GM19025 (cell line): ENCODE measurements at regions not wholly inside any gene's neighbourhood (a gene's known extent, or its start where the extent isn't known, plus 50 kb on each side); places are given as distances from the start of the nearest gene placed in this dataset.
"Not testable (repeated sequence)": the region's sequence is repeated elsewhere in the genome, so short reads cannot be mapped to it uniquely, and the experiment has no call there.

Experiments
- ATAC-seq: cut with Tn5 transposase; IDR thresholded peaks from one replicate; pipeline ENCODE4 v1.9.1; 2021; ENCODE audit warnings: mild to moderate bottlenecking, low read depth, moderate library complexity; ENCODE audit not compliant: unreplicated experiment

DNA sequence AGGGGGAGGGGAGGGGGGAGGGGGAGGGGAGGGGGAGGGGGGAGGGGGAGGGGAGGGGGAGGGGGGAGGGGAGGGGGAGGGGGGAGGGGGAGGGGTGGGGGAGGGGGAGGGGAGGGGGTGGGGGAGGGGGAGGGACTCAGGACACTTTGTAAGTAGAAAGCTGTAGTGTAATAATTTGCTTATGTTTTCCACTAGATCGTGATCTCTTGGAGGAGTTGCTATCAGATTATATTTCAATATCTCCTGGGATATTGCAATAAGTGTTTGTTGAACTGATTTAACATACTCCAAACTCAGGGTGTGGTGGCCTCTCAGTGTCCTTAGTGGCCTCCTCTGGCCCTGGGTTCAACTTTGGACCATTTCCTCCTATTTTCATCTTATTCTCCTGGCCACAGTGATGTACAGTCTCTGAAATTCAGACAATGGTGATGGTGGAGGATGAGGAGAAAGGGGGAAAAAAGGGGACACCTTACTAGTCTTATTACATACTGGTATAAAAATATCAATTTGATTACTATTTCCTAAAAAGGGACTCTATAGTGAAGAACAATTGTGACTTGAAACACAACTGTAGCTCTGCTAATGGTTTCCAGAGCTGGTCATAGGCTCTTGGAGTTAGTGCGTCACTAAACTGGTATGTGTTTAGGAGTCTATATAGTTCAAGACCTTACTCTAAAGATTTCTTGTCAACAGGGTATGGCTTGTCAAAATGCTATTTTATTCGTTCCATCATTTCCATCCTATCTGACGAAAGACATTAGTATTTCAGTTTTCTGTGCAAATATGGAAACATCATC lies 89.6 kb downstream of the DDX1 start:
- no peak for ATAC-seq

DNA sequence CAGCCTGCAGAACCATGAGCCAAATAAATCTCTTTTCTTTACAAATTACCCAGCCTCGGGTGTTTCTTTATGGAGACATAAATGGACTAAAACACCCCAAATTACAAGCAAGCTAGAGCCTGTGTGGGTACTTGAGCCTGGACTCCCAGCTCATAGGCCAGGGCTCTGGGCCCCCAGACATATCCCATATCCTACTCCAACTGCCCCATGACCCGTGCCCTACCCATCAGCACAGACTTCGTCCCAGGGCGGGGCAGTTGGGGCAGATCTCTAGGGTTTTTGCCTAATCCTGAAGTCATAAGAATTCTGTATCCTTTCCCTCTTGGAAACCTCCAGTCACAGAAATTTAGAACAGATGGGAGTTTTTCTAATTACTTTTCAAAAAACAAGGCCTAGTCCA lies 90.7 kb downstream of the DDX1 start:
- no peak for ATAC-seq

DNA sequence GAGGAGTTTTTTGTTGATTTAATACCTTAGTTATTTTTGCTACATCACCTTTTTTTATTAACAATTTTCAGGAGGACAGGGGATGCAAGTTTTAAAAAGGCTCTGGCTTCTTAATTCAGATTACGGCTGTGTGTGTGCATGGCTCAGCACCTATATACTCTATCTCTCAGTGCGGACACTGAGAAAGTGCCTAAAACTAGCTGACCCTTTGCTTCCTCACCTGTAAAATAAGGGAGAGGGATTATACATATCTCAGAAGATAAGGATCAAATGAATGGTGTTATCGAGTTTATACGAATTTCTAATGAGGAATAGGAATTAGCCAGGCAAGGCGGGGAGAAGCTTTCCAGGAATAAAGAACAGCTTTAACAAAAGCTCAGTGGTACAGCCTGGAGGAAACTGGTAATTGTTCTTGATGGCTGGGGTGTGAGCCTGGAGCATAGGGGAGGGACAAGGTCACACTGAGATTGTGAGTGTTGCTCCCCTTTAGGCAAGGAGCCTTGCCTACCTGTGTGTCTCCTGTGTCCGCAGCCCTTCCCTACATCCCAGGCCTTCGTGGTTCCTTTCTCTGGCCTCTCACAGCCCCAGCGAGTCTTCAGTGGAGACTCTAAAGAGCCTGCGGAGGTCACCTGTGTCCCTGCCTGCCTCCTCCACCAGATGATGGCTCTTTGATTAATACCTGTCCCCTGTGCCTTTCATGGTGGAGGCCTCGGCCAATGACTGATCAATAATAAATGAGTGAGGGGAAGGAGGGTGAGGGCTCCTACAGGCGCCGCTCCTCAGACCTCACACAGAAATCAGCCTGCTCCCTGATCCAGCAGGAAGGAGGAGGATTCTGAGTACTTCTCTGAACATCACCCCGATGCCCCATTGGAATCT lies 92.7 kb downstream of the DDX1 start:
- no peak for ATAC-seq

DNA sequence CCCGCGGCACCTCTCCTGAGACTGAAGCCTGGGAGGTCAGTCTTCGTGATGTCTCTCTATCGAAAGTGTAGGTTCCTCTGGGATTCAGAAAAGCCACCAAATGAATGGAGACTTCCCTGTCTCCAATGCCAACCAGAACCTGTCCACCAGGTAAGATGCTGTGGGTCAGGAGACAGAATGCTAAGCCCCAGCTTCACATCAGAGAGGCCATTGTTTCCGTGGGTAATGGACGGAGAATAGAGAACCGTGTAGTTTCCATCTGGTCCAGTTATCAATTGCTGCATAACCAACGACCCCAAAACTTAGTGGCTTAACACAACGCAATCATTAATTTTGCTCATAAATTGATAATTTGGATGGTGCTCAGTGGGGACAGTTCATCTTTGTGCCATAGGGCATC lies 93.5 kb downstream of the DDX1 start:
- ATAC-seq: no peak

DNA sequence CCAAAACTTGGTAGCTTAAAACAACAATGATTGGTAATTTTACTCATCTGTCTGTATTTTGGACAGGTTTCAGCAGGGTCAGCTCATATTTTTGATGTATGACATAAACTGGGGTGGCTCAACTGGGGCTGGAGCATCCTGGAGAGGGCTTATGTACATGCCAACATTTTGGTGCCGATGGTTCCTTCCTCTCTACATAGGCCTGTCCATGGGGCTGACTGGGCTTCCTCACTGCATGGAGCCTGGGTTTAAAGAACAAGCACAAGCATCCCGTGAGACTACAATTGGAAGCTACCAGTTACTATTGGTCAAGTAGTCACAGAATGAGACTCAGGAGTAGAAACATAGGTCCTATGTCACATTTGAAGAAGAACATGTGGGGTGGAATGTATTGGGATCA lies 95.0 kb downstream of the DDX1 start:
- ATAC-seq: no peak

DNA sequence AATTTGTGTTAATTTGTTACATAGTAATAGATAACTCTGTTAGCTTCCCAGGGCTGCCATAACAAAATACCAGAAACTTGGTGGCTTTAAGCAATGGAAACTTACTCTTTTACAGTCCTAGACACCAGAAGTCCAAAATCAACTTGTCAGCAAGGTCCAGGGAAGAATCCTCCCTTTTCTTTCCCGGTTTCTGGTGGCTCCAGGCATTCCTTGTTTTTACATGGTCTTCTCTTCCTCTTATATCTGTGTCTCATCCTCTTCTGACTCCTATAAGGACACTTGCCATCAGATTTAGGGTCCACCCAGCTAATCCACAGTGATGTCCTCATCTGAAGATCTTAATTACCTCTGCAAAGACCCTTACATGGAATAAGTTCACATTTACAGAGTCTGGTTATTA lies 95.6 kb downstream of the DDX1 start:
- no peak for ATAC-seq

DNA sequence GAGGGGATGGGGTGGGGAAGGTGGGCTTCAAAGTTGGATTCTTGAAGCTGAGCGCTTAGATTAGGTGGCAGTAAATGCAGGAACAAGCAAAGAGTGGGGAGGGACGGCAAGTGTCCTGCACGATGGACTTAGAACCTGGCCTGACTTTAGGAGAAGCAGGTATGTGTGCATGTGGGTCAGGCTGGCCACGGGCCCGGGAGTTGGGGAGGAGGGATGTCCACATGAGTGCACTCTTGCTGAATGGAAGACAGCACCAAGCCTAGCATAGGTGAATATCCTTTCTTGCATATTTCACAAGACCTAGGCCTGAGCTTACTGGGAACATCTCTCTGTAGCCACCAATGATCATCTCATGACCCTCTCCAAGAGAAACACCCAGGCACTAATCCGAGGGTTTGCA lies 96.1 kb downstream of the DDX1 start:
- no peak for ATAC-seq

DNA sequence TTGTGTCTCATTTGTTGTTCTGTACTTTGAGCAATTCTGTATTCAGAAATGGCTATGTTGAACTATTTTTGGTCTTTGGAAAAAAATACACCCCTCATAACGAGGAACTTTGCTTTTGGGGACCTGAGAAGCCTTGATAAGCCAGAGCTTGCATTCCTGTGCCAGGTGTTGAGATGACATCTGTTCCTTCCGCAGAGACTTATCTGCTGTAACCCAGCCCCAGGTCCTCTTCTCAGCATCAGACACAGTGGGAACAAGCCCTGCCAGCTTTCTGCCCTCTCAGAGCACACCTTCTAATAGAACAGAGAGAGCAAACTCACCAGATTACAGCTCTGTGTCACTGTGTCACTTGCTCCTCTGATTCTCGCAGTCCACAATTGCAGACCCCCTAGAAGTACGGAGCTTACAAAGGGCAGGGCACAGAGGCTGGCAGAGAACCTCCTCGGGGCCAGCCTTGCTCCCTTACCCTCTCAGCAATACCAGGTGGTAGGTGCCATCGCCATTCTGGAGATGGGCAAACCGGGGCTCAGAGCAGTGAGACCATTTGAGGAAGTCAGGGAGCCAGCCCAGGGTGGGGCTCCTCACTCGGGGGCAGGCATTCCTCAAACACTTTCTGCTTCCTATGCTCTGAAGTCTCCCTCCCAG lies 97.4 kb downstream of the DDX1 start:
- ATAC-seq: no peak

DNA sequence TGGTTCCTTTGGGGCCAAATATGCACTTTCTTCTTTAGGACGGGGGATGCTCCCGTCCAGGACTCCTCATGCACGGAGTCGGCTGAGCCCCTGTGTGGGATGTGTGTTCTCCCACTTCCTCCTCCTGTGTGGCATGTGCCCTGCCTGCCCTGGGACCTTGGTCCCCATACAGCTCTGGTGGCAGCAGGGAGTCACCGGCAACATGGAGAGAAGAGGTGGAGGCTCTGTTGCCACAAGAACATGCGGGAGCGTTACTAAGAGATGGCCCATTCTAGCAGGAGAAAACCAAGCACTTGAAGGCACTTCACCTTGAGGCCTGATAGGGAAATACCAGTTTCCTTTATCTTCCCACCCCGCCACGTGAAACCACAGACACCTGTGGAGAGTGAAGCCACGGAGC lies 98.0 kb downstream of the DDX1 start:
- no peak for ATAC-seq

DNA sequence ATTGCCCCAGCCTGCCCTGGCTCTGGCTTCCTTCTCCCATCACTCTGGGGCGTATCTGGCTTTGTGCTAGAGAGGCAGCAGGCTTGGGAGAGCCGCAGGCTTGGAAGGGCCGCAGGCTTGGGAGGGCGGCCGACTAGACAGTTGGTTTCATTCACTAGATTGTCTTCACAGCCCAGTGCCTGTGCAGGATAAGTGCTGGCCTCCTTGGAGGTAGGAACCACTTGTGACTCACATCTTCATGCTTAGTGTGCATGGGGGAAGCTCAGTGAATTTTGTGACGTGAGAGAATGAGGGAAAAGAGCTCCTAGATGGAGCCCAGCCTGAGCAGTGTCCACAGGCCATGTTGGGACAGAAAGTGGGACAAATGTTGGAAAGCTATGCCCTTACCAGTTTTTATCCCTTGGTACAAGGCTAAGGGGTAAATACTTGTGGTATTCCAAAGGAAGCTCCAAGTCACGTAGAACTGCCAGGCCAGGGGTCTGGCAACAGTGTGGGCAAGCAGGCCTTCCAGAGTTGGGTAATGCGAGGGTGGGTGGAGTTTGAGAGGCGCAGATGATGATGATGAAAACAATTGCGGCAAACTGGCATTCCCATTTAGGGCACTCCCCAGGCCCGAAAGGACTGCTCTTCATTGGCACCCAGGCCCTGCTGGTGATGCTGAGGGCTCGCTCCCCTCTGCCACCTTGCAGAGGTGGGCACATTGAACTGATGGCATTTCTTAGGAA lies 100.1 kb downstream of the DDX1 start:
- ATAC-seq: no peak

DNA sequence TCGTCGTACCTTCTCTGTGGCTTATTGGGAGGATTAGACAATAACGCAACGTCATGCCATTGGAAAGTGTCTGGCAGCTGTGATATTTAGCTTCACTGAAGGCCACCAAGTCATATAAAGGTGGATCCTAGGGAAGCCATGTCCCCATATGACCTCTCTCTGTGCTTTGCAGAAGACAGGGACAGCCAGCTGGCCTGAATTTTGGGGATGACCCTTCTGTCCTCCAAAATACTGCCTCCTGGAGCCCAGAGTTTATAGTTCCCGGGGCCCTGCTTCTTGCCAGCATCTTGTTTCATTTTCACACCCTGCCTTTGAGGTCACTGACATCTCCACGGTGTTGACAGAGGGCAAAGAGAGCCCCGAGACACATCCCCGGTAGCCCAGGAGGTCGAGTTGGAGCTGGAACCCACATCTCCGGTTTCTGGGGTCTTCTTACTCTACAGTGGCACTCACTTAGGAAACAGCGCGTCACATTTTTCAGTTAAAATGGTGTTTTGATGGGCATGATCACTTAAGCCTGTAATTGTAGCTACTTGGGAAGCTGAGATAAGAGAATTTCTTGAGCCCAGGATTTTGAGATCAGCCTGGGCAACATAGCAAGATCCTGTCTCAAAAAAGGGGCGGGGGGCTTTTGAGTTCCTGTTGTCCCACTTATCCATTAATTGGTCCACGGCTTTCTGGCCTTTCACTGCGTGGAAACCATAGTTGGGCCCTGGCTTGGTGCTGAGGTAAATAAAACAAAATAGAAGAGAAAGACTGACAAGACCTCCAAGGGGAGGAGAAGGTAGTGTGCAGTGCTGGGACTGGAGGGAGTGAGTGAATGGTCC lies 101.1 kb downstream of the DDX1 start:
- ATAC-seq: no peak

DNA sequence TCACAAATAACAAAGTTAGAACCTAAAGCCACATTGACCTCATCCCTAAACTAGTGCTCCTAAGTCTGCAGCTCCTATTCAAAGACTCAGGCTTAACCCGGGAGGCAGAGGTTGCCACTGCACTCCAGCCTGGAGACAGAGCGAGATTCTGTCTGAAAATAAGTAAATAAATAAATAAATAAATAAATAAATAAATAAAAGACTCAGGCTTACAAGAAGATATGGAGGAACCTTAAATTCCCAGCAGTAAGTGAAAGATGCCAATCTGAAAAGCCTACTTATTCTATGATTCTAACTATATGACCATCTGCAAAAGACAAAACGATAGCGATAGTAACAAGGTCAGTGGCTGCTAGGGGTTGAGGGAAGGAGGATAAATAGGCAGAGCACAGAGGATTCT lies 101.7 kb downstream of the DDX1 start:
- ATAC-seq: no peak

DNA sequence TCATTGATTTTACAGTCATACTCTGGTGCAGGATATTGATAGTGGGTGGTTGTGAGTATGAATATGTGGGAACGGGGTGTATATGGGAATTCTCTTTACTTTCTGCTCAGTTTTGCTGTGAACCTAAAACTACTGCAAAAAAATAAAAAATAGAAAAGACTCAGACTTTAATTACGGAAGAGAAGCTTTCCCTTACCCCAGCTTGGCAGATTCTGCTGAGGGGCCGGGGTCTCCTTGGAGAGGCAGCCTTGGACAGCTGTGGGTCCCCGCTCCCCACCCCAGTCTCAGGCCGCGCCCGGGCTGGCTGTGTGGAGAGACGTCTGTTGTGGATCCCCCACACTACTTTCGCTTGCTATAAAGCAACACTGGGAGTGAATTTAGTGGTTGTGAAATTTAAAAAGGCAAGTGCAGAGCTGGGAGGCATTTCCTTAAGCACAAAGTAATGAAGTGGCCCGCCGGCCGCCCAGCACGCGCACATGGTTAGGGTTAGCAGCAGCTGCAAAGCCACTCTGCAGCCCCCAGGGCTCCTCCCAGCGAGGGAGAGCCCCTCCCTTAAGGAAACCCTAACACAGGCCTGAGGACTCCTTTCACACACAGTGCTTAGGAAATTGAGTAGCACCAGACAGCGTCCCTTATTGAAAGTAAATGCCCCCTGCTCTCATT lies 102.4 kb downstream of the DDX1 start:
- ATAC-seq: no peak

DNA sequence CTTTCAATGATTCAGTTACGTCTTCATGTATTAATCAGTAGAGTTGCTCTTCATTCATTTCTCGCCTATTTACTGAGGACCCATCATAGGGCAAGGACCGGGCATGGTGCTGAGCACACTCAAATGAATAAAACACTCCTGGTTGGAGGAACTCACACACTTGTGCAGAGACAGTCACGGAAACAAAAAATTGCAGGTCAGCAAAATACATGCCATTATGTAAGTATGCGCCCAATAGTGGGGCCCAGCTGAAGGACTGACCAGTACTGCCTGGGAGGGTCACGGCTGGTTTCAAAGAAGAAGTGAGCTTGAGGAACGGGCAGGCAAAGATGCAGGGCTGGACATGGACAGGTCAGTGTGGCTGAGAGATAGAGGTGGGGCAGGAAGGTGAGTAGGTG lies 102.9 kb downstream of the DDX1 start:
- no peak for ATAC-seq

DNA sequence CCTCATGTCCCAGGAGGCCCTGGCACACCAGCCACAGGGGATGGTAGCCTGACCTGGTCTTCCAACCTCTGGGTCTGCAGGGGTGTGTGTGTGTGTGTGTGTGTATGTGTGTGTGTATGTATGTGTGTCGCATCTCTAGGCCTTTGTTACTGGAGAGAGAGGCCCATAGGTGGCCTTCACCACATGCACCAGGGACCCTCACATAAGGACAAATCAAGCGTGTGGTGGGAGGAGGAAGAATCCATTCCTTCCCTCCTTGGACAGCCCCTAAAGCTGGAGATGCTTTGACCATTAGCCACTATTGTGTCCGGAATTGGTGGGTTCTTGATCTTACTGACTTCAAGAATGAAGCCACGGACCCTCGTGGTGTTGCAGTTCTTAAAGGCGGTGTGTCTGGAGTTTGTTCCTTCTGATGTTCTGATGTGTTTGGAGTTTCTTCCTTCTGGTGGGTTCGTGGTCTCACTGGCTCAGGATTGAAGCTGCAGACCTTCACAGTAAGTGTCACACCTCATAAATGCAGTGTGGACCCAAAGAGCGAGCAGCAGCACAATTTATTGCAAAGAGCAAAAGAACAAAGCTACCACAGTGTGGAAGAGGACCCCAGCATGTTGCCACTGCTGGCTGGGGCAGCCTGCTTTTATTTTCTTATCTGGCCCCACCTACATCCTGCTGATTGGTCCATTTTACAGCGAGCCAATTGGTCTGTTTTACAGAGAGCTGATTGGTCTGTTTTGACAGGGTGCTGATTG lies 104.1 kb downstream of the DDX1 start:
- no peak for ATAC-seq

DNA sequence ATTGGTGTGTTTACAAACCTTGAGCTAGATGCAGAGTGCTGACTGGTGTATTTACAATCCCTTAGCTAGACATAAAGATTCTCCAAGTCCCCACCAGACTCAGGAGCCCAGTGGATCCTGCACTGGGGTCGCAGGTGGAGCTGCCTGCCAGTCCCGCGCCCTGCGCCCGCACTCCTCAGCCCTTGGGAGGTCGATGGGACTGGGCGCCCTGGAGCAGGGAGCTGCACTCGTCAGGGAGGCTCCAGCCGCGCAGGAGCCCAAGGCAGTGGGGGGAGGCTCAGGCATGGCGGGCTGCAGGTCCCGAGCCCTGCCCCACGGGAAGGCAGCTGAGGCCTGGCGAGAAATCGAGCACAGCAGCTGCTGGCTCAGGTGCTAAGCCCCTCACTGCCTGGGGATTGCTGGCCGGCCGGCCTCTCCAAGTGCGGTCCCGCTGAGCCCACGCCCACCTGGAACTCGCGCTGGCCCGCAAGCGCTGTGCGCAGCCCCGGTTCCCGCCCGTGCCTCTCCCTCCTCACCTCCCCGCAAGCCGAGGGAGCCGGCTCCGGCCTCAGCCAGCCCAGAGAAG lies 105.0 kb downstream of the DDX1 start:
- not testable (repeated sequence) for ATAC-seq

DNA sequence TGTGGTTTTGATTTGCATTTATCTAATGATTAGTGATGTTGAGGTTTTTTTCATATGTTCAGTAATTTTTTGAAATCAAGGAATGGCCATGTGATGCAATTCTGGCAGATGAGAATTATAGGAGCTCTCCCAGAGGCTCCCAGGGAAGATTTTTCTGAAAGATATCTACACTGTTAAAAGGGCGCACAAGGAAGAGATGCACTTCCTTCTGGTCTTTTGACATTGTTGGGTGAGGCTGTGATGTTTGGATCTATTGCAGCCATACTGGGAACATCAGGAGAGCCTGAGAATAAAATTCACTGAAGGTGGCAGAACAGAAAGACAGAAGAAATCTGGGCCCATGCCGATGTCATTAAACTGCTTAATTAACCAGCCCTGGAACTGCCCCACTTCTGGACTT lies 108.5 kb downstream of the DDX1 start:
- no peak for ATAC-seq

DNA sequence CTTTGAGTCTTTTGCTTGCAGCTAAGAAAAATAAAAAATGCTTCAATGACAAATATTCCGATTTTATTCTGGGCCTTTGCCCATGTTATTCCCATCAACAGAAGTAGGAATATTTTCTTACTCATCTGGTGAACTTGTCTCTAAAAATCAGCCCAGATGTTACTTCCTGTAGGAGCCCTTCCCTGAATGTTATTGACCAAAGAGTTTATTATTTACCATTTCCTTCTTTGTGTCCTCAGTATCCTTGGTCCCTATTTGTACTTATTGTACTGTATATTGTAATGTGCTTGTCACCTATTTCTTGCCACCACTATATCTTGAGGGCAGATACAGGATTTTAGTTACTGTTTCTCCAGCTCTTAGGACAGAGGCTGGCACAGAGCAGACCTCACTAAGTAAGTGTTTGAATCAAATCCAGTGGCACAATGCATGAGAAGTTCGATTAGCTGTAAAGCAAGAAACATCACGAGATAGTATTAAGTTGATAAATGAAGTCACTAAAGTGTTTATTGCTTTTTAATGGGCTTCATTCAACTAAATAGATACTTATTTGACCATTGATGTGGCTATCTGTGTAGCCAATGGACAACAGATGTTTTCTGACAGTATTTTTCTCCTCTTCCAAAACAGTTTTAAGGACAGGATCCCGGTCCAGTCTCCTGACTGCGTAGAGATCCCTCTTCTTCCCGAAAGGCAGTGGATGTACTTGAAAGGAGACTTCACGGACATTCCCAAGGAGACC lies 109.1 kb downstream of the DDX1 start:
- ATAC-seq: no peak
